Fibroblast of villous mesenchyme (primary cell): ENCODE measurements at regions not wholly inside any gene's neighbourhood (a gene's known extent, or its start where the extent isn't known, plus 50 kb on each side); places are given as distances from the start of the nearest gene placed in this dataset.
"Not testable (repeated sequence)": the region's sequence is repeated elsewhere in the genome, so short reads cannot be mapped to it uniquely, and the experiment has no call there.

Source experiments
- DNase-seq: peaks from one replicate; pipeline ENCODE4 v3.0.0-alpha.2; 2010; ENCODE audit warnings: low read depth
- H3K4me3 ChIP-seq: 2 replicates; pipeline ENCODE4 v1.5.1; 2011; ENCODE audit warnings: low read depth, mild to moderate bottlenecking, low read length
- TF ChIP-seq, protein P1 (sequence below): IDR thresholded peaks from 2 replicates; pipeline ENCODE4 v1.5.1; 2012; ENCODE audit warnings: low read depth, mild to moderate bottlenecking, low read length; ENCODE audit not compliant: insufficient read depth

DNA sequence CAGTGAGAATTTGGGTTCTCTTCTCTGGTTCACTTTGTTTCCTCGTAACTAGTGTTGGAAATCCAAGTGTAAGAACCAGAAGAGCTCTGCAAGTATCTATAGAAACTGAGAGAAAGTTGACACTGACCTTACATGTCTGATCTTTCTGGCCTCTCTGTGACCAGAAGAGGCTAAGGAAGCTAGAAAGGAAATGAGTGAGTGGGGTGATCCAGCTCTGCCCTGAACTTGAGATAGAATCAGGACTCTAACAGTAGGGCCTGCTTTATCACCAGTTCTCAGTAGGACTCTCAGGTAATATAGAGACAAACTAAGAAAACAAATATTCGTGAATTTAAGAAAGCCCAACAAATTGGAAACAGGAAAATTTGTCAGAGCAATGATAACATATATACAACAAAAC lies 441.2 kb upstream of the ZNF804A start:
- TF ChIP-seq, protein P1, sequence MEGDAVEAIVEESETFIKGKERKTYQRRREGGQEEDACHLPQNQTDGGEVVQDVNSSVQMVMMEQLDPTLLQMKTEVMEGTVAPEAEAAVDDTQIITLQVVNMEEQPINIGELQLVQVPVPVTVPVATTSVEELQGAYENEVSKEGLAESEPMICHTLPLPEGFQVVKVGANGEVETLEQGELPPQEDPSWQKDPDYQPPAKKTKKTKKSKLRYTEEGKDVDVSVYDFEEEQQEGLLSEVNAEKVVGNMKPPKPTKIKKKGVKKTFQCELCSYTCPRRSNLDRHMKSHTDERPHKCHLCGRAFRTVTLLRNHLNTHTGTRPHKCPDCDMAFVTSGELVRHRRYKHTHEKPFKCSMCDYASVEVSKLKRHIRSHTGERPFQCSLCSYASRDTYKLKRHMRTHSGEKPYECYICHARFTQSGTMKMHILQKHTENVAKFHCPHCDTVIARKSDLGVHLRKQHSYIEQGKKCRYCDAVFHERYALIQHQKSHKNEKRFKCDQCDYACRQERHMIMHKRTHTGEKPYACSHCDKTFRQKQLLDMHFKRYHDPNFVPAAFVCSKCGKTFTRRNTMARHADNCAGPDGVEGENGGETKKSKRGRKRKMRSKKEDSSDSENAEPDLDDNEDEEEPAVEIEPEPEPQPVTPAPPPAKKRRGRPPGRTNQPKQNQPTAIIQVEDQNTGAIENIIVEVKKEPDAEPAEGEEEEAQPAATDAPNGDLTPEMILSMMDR: no peak
- H3K4me3 ChIP-seq: no peak overlapping the region
- DNase-seq: no peak

DNA sequence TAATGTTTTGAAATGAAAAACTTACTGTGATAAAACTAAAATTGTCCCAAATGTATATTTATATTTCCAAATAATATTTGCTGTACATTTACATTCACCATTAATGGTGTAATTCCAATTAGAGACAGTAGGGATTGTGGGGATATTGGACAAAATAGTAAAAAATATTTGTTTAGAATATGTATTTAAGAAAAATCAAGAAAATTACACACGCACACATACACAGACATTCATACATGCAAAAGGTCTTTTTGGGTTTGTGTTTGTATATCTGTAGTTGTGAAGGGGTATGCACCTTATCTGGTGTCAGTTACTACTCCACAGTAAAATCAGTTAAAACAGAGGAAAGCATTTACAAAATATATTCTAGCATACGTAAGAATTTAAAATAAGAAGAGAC lies 435.9 kb upstream of the ZNF804A start:
- H3K4me3 ChIP-seq: no peak overlapping the region
- TF ChIP-seq, protein P1: no peak
- DNase-seq: no peak

DNA sequence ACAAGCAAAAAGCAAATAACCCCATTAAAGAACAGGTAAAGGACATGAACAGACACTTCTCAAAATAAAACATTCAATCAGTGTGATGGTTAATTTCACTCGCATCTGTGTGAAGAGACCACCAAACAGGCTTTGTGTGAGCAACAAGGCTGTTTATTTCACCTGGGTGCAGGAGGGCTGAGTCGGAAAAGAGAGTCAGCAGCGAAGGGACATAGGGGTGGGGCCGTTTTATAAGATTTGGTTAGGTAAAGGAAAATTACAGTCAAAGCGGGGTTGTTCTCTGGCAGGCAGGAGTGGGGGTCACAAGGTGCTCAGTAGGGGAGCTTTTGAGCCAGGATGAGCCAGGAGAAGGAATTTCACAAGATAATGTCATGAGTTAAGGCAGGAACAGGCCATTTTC lies 429.5 kb upstream of the ZNF804A start:
- not testable (repeated sequence) for H3K4me3 ChIP-seq, DNase-seq

DNA sequence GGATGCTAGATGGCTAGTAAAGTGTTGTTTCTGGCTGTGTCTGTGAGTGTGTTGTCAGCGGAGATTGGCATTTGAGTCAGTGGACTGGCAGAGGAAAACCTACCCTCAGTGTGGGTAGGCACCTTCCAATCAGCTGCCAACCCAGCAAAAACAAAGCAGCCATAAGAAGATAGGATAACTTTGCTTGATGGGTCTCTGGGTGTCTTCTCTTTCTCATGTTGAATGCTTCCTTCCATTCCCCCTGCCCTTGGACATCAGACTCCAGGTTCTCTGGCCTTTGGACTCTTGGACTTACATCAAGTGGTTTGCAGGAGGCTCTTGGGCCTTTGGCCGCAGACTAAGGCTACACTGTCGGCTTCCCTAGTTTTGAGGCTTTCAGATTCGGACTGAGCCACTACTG lies 429.0 kb upstream of the ZNF804A start:
- DNase-seq: no peak
- H3K4me3 ChIP-seq: no peak overlapping the region
- TF ChIP-seq, protein P1: no peak

DNA sequence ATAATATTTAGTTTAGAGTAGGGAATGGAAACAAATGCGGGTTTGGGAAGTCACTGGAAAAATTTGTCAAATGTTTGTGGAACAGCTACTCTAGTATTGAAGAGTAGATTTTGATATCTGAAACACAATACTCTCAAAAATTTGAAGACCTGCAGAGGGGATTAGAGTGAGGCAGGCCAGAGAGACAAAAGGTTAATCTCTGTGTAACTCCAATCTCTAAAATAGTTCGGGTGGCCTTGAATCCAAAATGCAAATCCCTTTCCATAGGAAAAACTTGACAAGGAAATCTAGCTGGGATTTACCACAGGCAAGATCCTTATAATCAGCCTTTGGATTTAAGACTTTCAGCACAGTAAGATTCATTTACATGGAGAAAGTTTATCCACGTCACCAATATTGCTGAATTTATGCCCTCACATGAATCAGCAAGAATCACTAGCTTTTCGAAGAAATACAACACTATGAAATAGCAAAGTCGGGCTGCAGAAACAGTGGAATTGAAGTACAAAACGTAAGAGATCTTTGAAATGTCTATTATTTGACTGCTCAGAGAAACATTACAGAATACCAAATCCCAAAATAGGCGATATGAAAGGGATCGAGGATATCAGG lies 423.7 kb upstream of the ZNF804A start:
- no peak overlapping the region for H3K4me3 ChIP-seq
- DNase-seq: no peak

DNA sequence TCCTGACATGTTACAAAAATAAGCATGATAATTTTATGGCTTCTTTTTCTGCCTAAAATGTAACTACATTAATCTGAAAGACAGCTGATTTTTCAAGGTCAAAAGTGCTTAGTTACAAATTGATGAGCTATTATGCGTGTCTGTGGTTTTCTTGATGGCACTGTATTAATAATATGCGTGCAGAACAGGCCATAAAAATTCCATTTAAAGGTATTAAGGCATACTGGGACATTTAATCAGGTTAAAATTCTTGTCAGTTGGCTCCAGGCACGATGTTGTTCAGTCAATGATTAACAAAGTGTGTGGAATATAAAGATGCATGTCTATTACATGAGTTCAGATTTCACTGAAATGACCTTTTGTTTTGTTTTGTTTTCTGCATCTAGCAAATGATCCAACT lies 420.1 kb upstream of the ZNF804A start:
- no peak overlapping the region for H3K4me3 ChIP-seq
- TF ChIP-seq, protein P1: no peak
- DNase-seq: no peak

More for the DNA sequence above, 423.7 kb upstream of the ZNF804A start:
- TF ChIP-seq, protein P1: no peak

DNA sequence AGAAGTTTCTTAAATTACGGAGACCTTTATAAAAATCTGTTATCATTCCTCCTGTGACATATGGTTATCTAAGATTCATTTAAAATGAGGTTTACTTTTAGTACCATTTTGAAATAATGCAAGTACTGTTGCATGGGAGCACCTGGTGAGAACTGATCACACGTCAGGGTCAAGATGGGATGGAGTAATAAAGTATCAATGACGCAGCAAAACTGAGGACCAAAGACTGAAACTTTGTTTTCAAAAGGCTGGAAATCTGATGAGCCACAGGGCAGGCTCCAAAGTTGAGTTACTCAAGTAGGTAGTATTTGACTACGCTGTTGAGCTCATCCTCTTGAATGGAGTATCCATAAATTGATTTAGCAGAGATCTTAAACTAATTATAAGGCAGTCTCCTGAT lies 411.9 kb upstream of the ZNF804A start:
- no peak for DNase-seq
- no peak overlapping the region for H3K4me3 ChIP-seq
- TF ChIP-seq, protein P1: no peak
